ENCODE measurements at regions not wholly inside any gene's neighbourhood (a gene's known extent, or its start where the extent isn't known, plus 50 kb on each side); places are given as distances from the start of the nearest gene placed in this dataset.

DNA sequence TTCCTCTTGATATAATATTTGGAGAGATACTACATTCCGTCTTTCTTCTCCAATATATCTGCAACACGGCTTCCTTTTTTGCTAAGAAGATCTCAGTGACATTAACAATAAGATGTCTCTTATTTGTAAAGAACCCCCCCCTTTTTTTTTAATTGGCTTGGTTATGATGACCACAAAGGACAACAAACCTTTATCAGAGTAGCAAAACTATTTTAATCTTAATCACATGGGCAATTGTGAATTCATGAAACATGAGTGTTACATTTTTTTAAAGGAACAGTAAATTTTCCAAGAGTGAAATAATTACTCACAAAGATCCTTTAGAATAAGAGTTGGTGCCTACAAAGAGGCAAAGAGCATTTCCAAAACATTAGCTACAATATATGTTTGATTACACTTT, 554.1 kb downstream of the MAT2B start:
- Histone ChIP-seq H3K18ac (ENCODE audit: low read length) (no peak overlapping the region), H3K79me1 (ENCODE audit: low read length) (no peaks in the 10 kb centered on the region), H4K8ac (ENCODE audit: low read depth, low read length) (no peak overlapping the region), H3K79me2 (ENCODE audit: control insufficient read depth, insufficient read depth, low read length, poor library complexity) (no peaks in the 10 kb centered on the region), H2AK5ac (ENCODE audit: low read length) (no peak overlapping the region), H3K4me2 (ENCODE audit: low read length) (no peak overlapping the region), H3K4me1 (ENCODE audit: control insufficient read depth in 1 of 2, insufficient read depth in 2 of 2, low read length in 2 of 2) (no peaks in the 10 kb centered on the region), H3K9me3 (ENCODE audit: insufficient read depth, low read depth, low read length) (no peaks in the 10 kb centered on the region), H3K27me3 (ENCODE audit: insufficient read depth, low read length) (no peaks in the 10 kb centered on the region), H3K27ac (ENCODE audit: low read depth, low read length) (no peak overlapping the region), H4K12ac (ENCODE audit: low read depth, low read length) (no peak overlapping the region), H4K91ac (ENCODE audit: low read depth, low read length) (no peak overlapping the region), H3K23ac (ENCODE audit: low read length) (no peak overlapping the region), H2AFZ (ENCODE audit: insufficient read depth, low read length, poor library complexity) (no peak overlapping the region), H3K4me3 (ENCODE audit: low read depth, low read length) (no peak overlapping the region), H2BK120ac (ENCODE audit: insufficient read depth, low read length, poor library complexity) (no peak overlapping the region), H2BK12ac (ENCODE audit: low read length) (no peak overlapping the region), H3K14ac (ENCODE audit: low read length) (no peak overlapping the region), H3K4ac (ENCODE audit: low read depth, low read length) (no peak overlapping the region), H2BK5ac (ENCODE audit: low read depth, low read length, poor library complexity) (no peak overlapping the region), H3K36me3 (ENCODE audit: control insufficient read depth in 1 of 2, insufficient read depth in 2 of 2, low read length in 2 of 2) (no peaks in the 10 kb centered on the region), H3K9ac (ENCODE audit: low read length) (no peak overlapping the region)
- no CpG with 5 or more reads among the region's 2 CpGs for WGBS (ENCODE audit: extremely low coverage, insufficient coverage, insufficient read length)
- no peak for DNase-seq

DNA sequence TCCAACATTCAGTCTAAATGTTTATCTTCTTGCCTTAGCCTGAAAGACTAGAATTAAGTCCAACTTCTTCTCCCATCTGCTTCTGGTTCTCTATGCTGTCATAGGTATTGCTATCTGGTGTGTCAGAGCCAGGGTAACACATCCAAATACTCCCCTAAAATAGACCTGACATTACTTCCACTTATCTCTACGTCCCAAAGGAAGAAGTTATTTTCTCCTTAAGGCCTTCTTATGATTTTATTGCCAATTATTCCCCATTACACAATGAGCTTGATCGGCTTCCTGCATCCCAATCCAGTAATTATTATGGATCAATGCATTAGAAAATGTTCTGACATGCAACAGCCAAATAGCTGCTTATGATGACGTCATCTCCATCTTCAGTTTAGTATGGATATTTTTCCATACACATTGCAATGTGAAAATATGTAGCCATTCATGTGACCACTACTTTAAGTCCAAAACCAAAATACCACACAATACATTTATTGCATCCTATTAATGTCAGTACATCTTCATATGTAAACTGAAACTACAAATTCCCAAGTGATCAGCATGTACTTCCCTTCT, 555.5 kb downstream of the MAT2B start:
- H3K27me3 ChIP-seq (ENCODE audit: insufficient read depth, low read length), result no peaks in the 10 kb centered on the region
- H2BK12ac ChIP-seq (ENCODE audit: low read length), result no peak overlapping the region
- no peak overlapping the region for H3K14ac ChIP-seq (ENCODE audit: low read length)
- H4K8ac ChIP-seq (ENCODE audit: low read depth, low read length), result no peak overlapping the region
- no peak overlapping the region for H3K9ac ChIP-seq (ENCODE audit: low read length)
- H3K4me3 ChIP-seq (ENCODE audit: low read depth, low read length), result no peak overlapping the region
- WGBS (ENCODE audit: extremely low coverage, insufficient coverage, insufficient read length), result no CpG with 5 or more reads among the region's 3 CpGs
- H2AFZ ChIP-seq (ENCODE audit: insufficient read depth, low read length, poor library complexity), result no peak overlapping the region
- no peak overlapping the region for H3K27ac ChIP-seq (ENCODE audit: low read depth, low read length)
- no peak for DNase-seq
- H3K4me2 ChIP-seq (ENCODE audit: low read length), result no peak overlapping the region
- H3K4ac ChIP-seq (ENCODE audit: low read depth, low read length), result no peak overlapping the region
- H4K91ac ChIP-seq (ENCODE audit: low read depth, low read length), result no peak overlapping the region
- no peak overlapping the region for H3K18ac ChIP-seq (ENCODE audit: low read length)
- no peaks in the 10 kb centered on the region for H3K79me2 ChIP-seq (ENCODE audit: control insufficient read depth, insufficient read depth, low read length, poor library complexity)
- no peaks in the 10 kb centered on the region for H3K79me1 ChIP-seq (ENCODE audit: low read length)
- no peak overlapping the region for H3K23ac ChIP-seq (ENCODE audit: low read length)
- no peaks in the 10 kb centered on the region for H3K4me1 ChIP-seq (ENCODE audit: control insufficient read depth in 1 of 2, insufficient read depth in 2 of 2, low read length in 2 of 2)
- no peak overlapping the region for H2AK5ac ChIP-seq (ENCODE audit: low read length)
- H2BK5ac ChIP-seq (ENCODE audit: low read depth, low read length, poor library complexity), result no peak overlapping the region
- H4K12ac ChIP-seq (ENCODE audit: low read depth, low read length), result no peak overlapping the region
- H3K36me3 ChIP-seq (ENCODE audit: control insufficient read depth in 1 of 2, insufficient read depth in 2 of 2, low read length in 2 of 2), result no peaks in the 10 kb centered on the region
- H2BK120ac ChIP-seq (ENCODE audit: insufficient read depth, low read length, poor library complexity), result no peak overlapping the region
- H3K9me3 ChIP-seq (ENCODE audit: insufficient read depth, low read depth, low read length), result no peaks in the 10 kb centered on the region

DNA sequence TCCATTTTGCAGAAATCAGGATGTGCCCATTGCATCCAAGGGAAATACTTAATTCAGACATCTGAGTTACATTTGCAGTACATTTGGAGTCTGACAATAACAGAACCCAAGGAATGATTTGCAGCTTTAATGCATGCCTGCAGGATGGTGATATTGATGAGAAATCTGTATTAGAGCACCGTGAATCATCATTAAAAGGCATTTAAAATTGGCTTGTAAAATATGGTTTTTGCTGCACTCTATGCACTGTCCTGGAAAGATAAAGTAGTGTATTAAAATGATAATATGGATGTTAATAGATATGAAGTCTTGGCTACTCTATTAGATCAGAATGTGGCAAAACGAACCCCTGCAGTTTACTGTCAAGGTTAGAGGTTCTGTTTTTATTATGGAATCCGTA, 556.9 kb downstream of the MAT2B start:
- H3K79me1 ChIP-seq (ENCODE audit: low read length), result no peaks in the 10 kb centered on the region
- no peak overlapping the region for H2AFZ ChIP-seq (ENCODE audit: insufficient read depth, low read length, poor library complexity)
- H3K79me2 ChIP-seq (ENCODE audit: control insufficient read depth, insufficient read depth, low read length, poor library complexity), result no peaks in the 10 kb centered on the region
- no peak overlapping the region for H4K91ac ChIP-seq (ENCODE audit: low read depth, low read length)
- H3K9me3 ChIP-seq (ENCODE audit: insufficient read depth, low read depth, low read length), result no peaks in the 10 kb centered on the region
- no peak overlapping the region for H2BK120ac ChIP-seq (ENCODE audit: insufficient read depth, low read length, poor library complexity)
- H2BK5ac ChIP-seq (ENCODE audit: low read depth, low read length, poor library complexity), result no peak overlapping the region
- H3K4me3 ChIP-seq (ENCODE audit: low read depth, low read length), result no peak overlapping the region
- DNase-seq, result no peak
- no peak overlapping the region for H4K8ac ChIP-seq (ENCODE audit: low read depth, low read length)
- no peaks in the 10 kb centered on the region for H3K36me3 ChIP-seq (ENCODE audit: control insufficient read depth in 1 of 2, insufficient read depth in 2 of 2, low read length in 2 of 2)
- no peak overlapping the region for H3K4me2 ChIP-seq (ENCODE audit: low read length)
- no peak overlapping the region for H3K23ac ChIP-seq (ENCODE audit: low read length)
- H3K14ac ChIP-seq (ENCODE audit: low read length), result no peak overlapping the region
- H3K27me3 ChIP-seq (ENCODE audit: insufficient read depth, low read length), result no peaks in the 10 kb centered on the region
- H3K18ac ChIP-seq (ENCODE audit: low read length), result no peak overlapping the region
- no peaks in the 10 kb centered on the region for H3K4me1 ChIP-seq (ENCODE audit: control insufficient read depth in 1 of 2, insufficient read depth in 2 of 2, low read length in 2 of 2)
- no peak overlapping the region for H2AK5ac ChIP-seq (ENCODE audit: low read length)
- no CpG with 5 or more reads among the region's 3 CpGs for WGBS (ENCODE audit: extremely low coverage, insufficient coverage, insufficient read length)
- H3K27ac ChIP-seq (ENCODE audit: low read depth, low read length), result no peak overlapping the region
- H4K12ac ChIP-seq (ENCODE audit: low read depth, low read length), result no peak overlapping the region
- H3K4ac ChIP-seq (ENCODE audit: low read depth, low read length), result no peak overlapping the region
- no peak overlapping the region for H2BK12ac ChIP-seq (ENCODE audit: low read length)
- H3K9ac ChIP-seq (ENCODE audit: low read length), result no peak overlapping the region

DNA sequence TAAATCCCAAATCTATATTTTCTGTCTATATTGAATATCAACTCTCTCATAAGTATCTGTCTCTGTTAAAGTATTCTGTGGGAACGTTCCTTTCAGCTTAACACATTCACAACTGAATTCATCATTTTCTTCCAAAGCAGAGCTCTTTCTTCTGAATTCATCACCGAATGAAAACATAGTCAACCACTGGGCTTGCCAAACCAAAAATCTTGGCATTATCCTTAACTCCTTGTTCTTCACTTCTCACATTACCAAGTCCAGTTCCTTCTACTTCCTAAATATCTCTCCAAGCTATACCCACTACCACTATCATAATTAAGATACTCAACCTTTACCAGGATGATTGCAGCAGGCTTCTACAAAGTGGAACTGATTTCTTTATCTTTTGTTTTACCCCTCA, 559.8 kb downstream of the MAT2B start:
- H4K12ac ChIP-seq (ENCODE audit: low read depth, low read length), result no peak overlapping the region
- no peak overlapping the region for H3K4me3 ChIP-seq (ENCODE audit: low read depth, low read length)
- no peak overlapping the region for H4K8ac ChIP-seq (ENCODE audit: low read depth, low read length)
- no peak overlapping the region for H2AFZ ChIP-seq (ENCODE audit: insufficient read depth, low read length, poor library complexity)
- no peak overlapping the region for H3K4me2 ChIP-seq (ENCODE audit: low read length)
- H3K4me1 ChIP-seq (ENCODE audit: control insufficient read depth in 1 of 2, insufficient read depth in 2 of 2, low read length in 2 of 2), result no peaks in the 10 kb centered on the region
- no peak overlapping the region for H3K18ac ChIP-seq (ENCODE audit: low read length)
- H2BK12ac ChIP-seq (ENCODE audit: low read length), result no peak overlapping the region
- no peak overlapping the region for H4K91ac ChIP-seq (ENCODE audit: low read depth, low read length)
- no peaks in the 10 kb centered on the region for H3K79me1 ChIP-seq (ENCODE audit: low read length)
- no peaks in the 10 kb centered on the region for H3K79me2 ChIP-seq (ENCODE audit: control insufficient read depth, insufficient read depth, low read length, poor library complexity)
- H2BK5ac ChIP-seq (ENCODE audit: low read depth, low read length, poor library complexity), result no peak overlapping the region
- H3K23ac ChIP-seq (ENCODE audit: low read length), result no peak overlapping the region
- H3K27ac ChIP-seq (ENCODE audit: low read depth, low read length), result no peak overlapping the region
- H3K4ac ChIP-seq (ENCODE audit: low read depth, low read length), result no peak overlapping the region
- no peak overlapping the region for H3K9ac ChIP-seq (ENCODE audit: low read length)
- no peak overlapping the region for H3K14ac ChIP-seq (ENCODE audit: low read length)
- no peaks in the 10 kb centered on the region for H3K27me3 ChIP-seq (ENCODE audit: insufficient read depth, low read length)
- WGBS (ENCODE audit: extremely low coverage, insufficient coverage, insufficient read length), result no CpG with 5 or more reads among the region's 2 CpGs
- DNase-seq, result no peak
- H2BK120ac ChIP-seq (ENCODE audit: insufficient read depth, low read length, poor library complexity), result no peak overlapping the region
- H3K9me3 ChIP-seq (ENCODE audit: insufficient read depth, low read depth, low read length), result no peaks in the 10 kb centered on the region
- no peak overlapping the region for H2AK5ac ChIP-seq (ENCODE audit: low read length)
- no peaks in the 10 kb centered on the region for H3K36me3 ChIP-seq (ENCODE audit: control insufficient read depth in 1 of 2, insufficient read depth in 2 of 2, low read length in 2 of 2)

All from trophoblast cell (in vitro differentiated cells and primary cell).